IPS-NIHi7 (cell line): ENCODE measurements at regions not wholly inside any gene's neighbourhood (a gene's known extent, or its start where the extent isn't known, plus 50 kb on each side); places are given as distances from the start of the nearest gene placed in this dataset.

Source experiments
- DNase-seq: peaks from one replicate; pipeline ENCODE4 v3.0.0; 2012; ENCODE audit warnings: mixed read lengths; ENCODE audit errors: extremely low spot score

GRCh38 chr1:191151321-191151807 lies 673.7 kb upstream of the BRINP3 start:
- no peak for DNase-seq

- no peak for DNase-seq
Measured at GRCh38 chr1:191152776-191153175, 675.1 kb upstream of the BRINP3 start.

- DNase-seq: no peak
Measured at GRCh38 chr1:191155178-191155577, 677.5 kb upstream of the BRINP3 start.

GRCh38 chr1:191160837-191161236 lies 683.2 kb upstream of the BRINP3 start:
- no peak for DNase-seq

- DNase-seq: no peak
Measured at GRCh38 chr1:191162762-191163161, 685.1 kb upstream of the BRINP3 start.

GRCh38 chr1:191163621-191164020 lies 686.0 kb upstream of the BRINP3 start:
- no peak for DNase-seq

- DNase-seq: no peak
Measured at GRCh38 chr1:191174298-191174697, 696.6 kb upstream of the BRINP3 start.

DNA sequence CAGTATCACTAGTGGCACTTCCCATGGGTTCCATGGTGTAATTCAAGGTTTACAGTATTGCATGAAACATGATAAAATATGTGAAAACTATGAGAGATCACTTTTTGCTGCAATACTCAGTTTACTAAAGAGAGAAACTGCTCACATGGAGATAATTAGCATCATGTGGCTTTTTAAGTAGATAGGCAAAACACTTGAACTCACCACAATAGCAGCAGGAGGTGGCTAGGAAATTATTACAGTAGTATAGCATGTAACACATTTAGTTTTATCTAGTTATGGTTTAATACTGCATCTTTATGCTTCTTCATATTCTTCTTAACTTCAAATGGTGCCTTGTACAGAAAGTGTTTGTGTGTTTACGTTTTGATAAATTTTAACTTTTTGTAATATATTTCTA lies 698.5 kb upstream of the BRINP3 start:
- no peak for DNase-seq

DNA sequence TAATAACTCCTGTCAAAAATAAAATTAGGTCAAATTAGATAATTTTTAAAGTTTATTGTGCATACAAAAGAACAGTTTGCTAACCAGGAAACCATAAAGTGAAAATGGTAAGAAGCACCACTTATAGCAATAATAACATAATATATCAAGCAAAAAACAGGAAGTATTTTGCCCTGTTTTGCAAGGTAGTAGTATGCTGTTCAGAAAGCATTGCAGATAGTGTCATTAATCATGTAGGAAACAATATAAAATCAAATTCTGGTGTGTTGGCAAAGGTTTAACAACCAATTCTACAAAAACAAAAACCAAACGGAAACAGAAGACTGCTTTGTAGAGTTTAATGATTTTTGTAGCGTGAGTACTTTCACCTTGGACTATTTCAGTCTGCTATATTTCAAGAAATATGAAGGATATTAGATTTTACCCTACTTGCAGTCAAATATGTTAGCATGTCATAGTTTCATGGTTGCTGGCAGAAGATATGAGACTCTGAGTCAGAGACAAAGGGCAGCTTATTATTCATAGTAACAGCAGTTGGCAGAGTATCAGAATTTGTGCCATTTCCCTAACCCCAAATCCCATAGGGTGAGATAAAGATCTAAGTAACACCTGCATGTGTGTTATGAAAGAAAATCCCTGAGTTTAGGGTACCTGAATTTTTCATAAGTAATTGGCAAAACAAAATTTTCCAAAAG lies 729.0 kb upstream of the BRINP3 start:
- DNase-seq: no peak

GRCh38 chr1:191222206-191222605 lies 744.5 kb upstream of the BRINP3 start:
- DNase-seq: no peak

GRCh38 chr1:191240925-191241324 lies 763.3 kb upstream of the BRINP3 start:
- DNase-seq: no peak

DNA sequence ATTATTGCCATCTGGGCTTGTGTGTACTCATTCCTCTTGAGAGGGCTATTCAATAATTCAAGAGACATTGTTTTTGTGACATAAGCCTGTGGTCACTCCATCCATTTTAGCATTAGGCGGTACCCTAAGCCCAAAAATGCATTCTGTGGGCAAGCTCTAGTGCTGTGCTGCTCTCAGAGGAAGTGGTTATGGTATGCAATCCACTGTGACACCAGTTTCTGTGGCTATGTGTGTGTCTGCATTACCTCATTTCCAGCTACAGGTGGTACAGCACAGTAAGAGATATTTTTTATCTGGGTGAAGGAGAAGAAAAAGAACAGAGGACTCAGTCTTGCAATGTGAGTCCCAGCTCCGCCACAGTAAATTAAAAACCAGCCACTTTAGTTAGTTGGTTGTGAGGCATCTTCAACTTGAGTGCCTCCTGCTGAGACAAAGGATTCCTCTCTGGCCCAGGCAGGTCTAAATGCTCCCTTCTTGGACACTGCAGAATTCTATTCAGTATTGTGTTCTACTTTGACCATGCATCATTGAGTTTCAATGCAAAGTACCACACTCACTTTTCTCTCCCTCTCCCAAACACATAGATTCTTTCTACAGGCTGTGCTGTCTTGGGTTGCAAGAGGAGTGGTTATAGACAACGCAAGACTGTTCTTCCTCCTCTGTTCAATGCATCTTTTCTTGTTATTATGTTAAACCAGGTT lies 777.8 kb upstream of the BRINP3 start:
- DNase-seq: no peak

GRCh38 chr1:191256917-191257316 lies 779.3 kb upstream of the BRINP3 start:
- no peak for DNase-seq

- no peak for DNase-seq
Measured at GRCh38 chr1:191260056-191260455, 782.4 kb upstream of the BRINP3 start.

DNA sequence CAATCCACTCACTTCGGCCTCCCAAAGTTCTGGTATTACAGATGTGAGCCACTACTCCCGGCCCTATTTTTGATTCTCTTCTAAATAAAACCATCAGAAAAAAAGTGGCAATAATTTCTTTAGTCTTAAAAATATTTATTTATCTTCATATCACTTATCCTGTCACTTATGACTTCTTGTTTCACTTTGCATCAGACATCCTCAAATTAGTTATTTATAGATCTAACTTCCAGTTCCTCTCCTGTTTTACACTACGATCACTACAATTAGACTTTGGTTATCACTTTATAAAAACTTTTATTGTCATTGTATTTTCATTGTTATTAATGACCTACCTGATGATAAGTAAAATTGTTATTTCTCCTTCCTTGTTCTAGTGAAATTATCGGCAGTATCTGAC lies 783.4 kb upstream of the BRINP3 start:
- no peak for DNase-seq

- no peak for DNase-seq
Measured at GRCh38 chr1:191279266-191279800, 801.7 kb upstream of the BRINP3 start.

- no peak for DNase-seq
Measured at GRCh38 chr1:191284175-191284574, 806.5 kb upstream of the BRINP3 start.

GRCh38 chr1:191290441-191290840 lies 812.8 kb upstream of the BRINP3 start:
- DNase-seq: no peak

GRCh38 chr1:191305370-191305769 lies 827.7 kb upstream of the BRINP3 start:
- DNase-seq: no peak

- no peak for DNase-seq
Measured at GRCh38 chr1:191306916-191307315, 829.3 kb upstream of the BRINP3 start.

DNA sequence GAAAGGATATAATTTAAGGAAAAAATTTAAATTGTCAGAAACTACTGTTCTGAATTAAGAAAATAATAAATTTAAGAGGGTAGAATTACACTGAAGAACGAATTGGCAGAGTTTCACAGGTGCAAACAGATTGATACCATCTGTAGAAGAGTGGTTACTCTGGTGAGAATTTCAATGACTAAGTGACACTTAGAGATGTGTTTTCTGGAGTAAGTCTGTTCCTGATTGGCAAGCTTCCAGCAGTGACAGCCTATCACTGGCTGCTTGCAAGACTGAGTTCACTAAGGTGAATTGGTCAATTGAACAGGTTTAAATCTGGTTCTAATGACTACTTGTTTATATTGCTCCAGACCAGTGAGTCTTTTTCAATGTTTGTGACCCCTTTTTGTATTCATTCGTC lies 838.2 kb upstream of the RGS18 start:
- no peak for DNase-seq

GRCh38 chr1:191327868-191328267 lies 830.4 kb upstream of the RGS18 start:
- no peak for DNase-seq

- no peak for DNase-seq
Measured at GRCh38 chr1:191343816-191344215, 814.4 kb upstream of the RGS18 start.
